SK-N-SH (cell line): ENCODE measurements at regions not wholly inside any gene's neighbourhood (a gene's known extent, or its start where the extent isn't known, plus 50 kb on each side); places are given as distances from the start of the nearest gene placed in this dataset.

Source experiments
- CTCF ChIA-PET: fragments of 300-600, 350-600 bp; formaldehyde crosslinking; extraction: SDS; loops from one replicate; lab custom pipeline; 2021; lab: Yijun Ruan, JAX
- POLR2A ChIA-PET: fragments of 350-600 bp; sonication (Branson Sonifier 250); formaldehyde crosslinking; extraction: SDS; loops from one replicate; lab custom pipeline; 2020; ENCODE audit warnings: antibody characterized with exemption, inconsistent platforms; lab: Yijun Ruan, JAX
- DNase-seq: peaks from one replicate; pipeline ENCODE4 v3.0.0; 2012
- H2AFZ ChIP-seq: fragments of 200-600 bp; sonication (generic); 2 replicates; pipeline ENCODE4 v1.8.1; 2016; ENCODE audit warnings: antibody characterized with exemption, mild to moderate bottlenecking, low read depth
- H3F3A ChIP-seq: fragments of 200-600 bp; sonication (generic); replicated peaks from 2 replicates; pipeline ENCODE3; 2016; ENCODE audit warnings: antibody characterized with exemption, mild to moderate bottlenecking; ENCODE audit not compliant: insufficient read depth
- H3K27ac ChIP-seq, 2 experiments: fragments of 200-500 bp in 1 of 2; fragments of 200-600 bp in 1 of 2; sonication (Bioruptor generic) in 1 of 2; sonication (generic), shearing (Covaris generic) in 1 of 2; 2 replicates each; pipeline versions ENCODE4 v1.5.1 to v1.6.1; 2014 to 2016; ENCODE audit warnings: low read depth in 2 of 2, inconsistent platforms in 1 of 2, low read length in 1 of 2, mild to moderate bottlenecking in 1 of 2, mixed read lengths in 1 of 2
- H3K27me3 ChIP-seq: fragments of 200-600 bp; sonication (generic), shearing (Covaris generic); 2 replicates; pipeline ENCODE4 v1.6.1; 2016; ENCODE audit warnings: mixed run types; ENCODE audit not compliant: insufficient read depth
- H3K36me3 ChIP-seq, 2 experiments: fragments of 200-500 bp in 1 of 2; fragments of 200-600 bp in 1 of 2; sonication (Bioruptor generic) in 1 of 2; sonication (generic) in 1 of 2; replicated peaks in 1 of 2; 2 replicates each; pipeline versions ENCODE3 to v1.5.1; 2014 to 2016; ENCODE audit warnings: low read length in 1 of 2, mild to moderate bottlenecking in 1 of 2; ENCODE audit not compliant: insufficient read depth in 2 of 2, control insufficient read depth in 1 of 2
- H3K4me1 ChIP-seq, 2 experiments: fragments of 200-500 bp in 1 of 2; fragments of 200-600 bp in 1 of 2; sonication (Bioruptor generic) in 1 of 2; sonication (generic), shearing (Covaris generic) in 1 of 2; 2 replicates each; pipeline versions ENCODE4 v1.5.1 to v1.6.1; 2014 to 2016; ENCODE audit warnings: low read depth in 1 of 2, low read length in 1 of 2, mixed run types in 1 of 2; ENCODE audit not compliant: insufficient read depth in 2 of 2, control insufficient read depth in 1 of 2
- H3K4me2 ChIP-seq: fragments of 200-600 bp; sonication (generic), shearing (Covaris generic); 2 replicates; pipeline ENCODE4 v1.6.1; 2017; ENCODE audit warnings: mixed run types
- H3K4me3 ChIP-seq, 2 experiments: fragments of 200-500 bp in 1 of 2; fragments of 200-600 bp in 1 of 2; sonication (Bioruptor generic) in 1 of 2; sonication (generic), shearing (Covaris generic) in 1 of 2; 2 replicates each; pipeline versions ENCODE4 v1.5.1 to v1.8.1; 2014 to 2016; ENCODE audit warnings: low read depth in 2 of 2, inconsistent platforms in 1 of 2, low read length in 1 of 2, mild to moderate bottlenecking in 1 of 2, mixed read lengths in 1 of 2, moderate library complexity in 1 of 2
- H3K79me2 ChIP-seq: fragments of 200-600 bp; sonication (generic); 2 replicates; pipeline ENCODE4 v1.8.1; 2017; ENCODE audit warnings: mild to moderate bottlenecking; ENCODE audit not compliant: insufficient read depth
- H3K9ac ChIP-seq: fragments of 200-600 bp; sonication (generic); 2 replicates; pipeline ENCODE4 v1.6.1; 2017; ENCODE audit warnings: mixed run types
- H3K9me2 ChIP-seq: fragments of 200-600 bp; sonication (generic); 2 replicates; pipeline ENCODE4 v1.6.1; 2017; ENCODE audit warnings: mixed run types
- H3K9me3 ChIP-seq: fragments of 200-600 bp; sonication (generic); 2 replicates; pipeline ENCODE4 v1.6.1; 2017; ENCODE audit warnings: mixed run types, mild to moderate bottlenecking, moderate library complexity
- H4K20me1 ChIP-seq: fragments of 200-600 bp; sonication (generic); 2 replicates; pipeline ENCODE4 v1.6.1; 2017; ENCODE audit warnings: mild to moderate bottlenecking, mixed run types; ENCODE audit not compliant: insufficient read depth
- EP300 ChIP-seq, 2 experiments: IDR thresholded peaks; 2 replicates each; pipeline versions ENCODE4 v1.4.0 to v1.6.1; 2012; ENCODE audit warnings: borderline replicate concordance in 1 of 2, low read depth in 1 of 2, low read length in 1 of 2
- EZH2phosphoT487 ChIP-seq: fragments of 200-600 bp; sonication (generic); IDR thresholded peaks from 2 replicates; pipeline ENCODE4 v1.6.1; 2017; ENCODE audit warnings: low read depth, mixed run types, mild to moderate bottlenecking, antibody characterized with exemption, moderate library complexity, borderline replicate concordance
- FOXM1 ChIP-seq: IDR thresholded peaks from 2 replicates; pipeline ENCODE4 v1.4.0; 2012; ENCODE audit warnings: low read depth, mild to moderate bottlenecking
- MAX ChIP-seq: IDR thresholded peaks from 2 replicates; pipeline ENCODE4 v1.4.0; 2012; ENCODE audit warnings: low read depth
- MXI1 ChIP-seq: IDR thresholded peaks from 2 replicates; pipeline ENCODE4 v1.6.1; 2012; ENCODE audit warnings: mild to moderate bottlenecking, low read depth, low read length, improper control_type of control experiment
- NFIC ChIP-seq: IDR thresholded peaks from 2 replicates; pipeline ENCODE4 v1.4.0; 2012; ENCODE audit warnings: borderline replicate concordance
- NRF1 ChIP-seq: IDR thresholded peaks from 2 replicates; pipeline ENCODE4 v1.6.1; 2012; ENCODE audit warnings: low read depth, mild to moderate bottlenecking, low read length
- RCOR1 ChIP-seq: fragments of 150-350 bp; IDR thresholded peaks from 2 replicates; pipeline ENCODE4 v1.6.1; 2017; ENCODE audit warnings: antibody characterized with exemption, low read length
- REST ChIP-seq: IDR thresholded peaks from 2 replicates; pipeline ENCODE4 v1.6.1; 2012; ENCODE audit warnings: mild to moderate bottlenecking, low read depth, low read length, moderate library complexity
- RFX5 ChIP-seq: IDR thresholded peaks from 2 replicates; pipeline ENCODE4 v1.6.1; 2012; ENCODE audit warnings: mild to moderate bottlenecking, improper control_type of control experiment, low read length
- TCF12 ChIP-seq: IDR thresholded peaks from 2 replicates; pipeline ENCODE4 v1.4.0; 2012
- TEAD4 ChIP-seq: IDR thresholded peaks from 2 replicates; pipeline ENCODE4 v1.4.0; 2012; ENCODE audit warnings: mild to moderate bottlenecking, borderline replicate concordance; ENCODE audit not compliant: insufficient read depth
- USF1 ChIP-seq: IDR thresholded peaks from 2 replicates; pipeline ENCODE4 v1.4.0; 2012; ENCODE audit warnings: low read depth, borderline replicate concordance
- USF2 ChIP-seq: fragments of 150-350 bp; IDR thresholded peaks from 2 replicates; pipeline ENCODE4 v1.6.1; 2017; ENCODE audit warnings: antibody characterized with exemption, low read length, low read depth, borderline replicate concordance
- YY1 ChIP-seq: IDR thresholded peaks from 2 replicates; pipeline ENCODE4 v1.4.0; 2012; ENCODE audit warnings: low read depth, mild to moderate bottlenecking
- ZBTB33 ChIP-seq: IDR thresholded peaks from 2 replicates; pipeline ENCODE4 v1.4.0; 2012; ENCODE audit warnings: low read depth, borderline replicate concordance
- WGBS: methylation state at CpG from one replicate; pipeline ENCODE4 v1.1.6; 2017; ENCODE audit warnings: low lambda C conversion rate; 5-methylcytosine and 5-hydroxymethylcytosine counted together

GRCh38 chr5:111997711-111998110, 240.7 kb upstream of the NREP start (continued):
- TF ChIP-seq USF2 (no peak), NFIC (peak; percentile 93)

- 83% methylated on average over 5 of the region's 5 CpGs for WGBS
- ChIA-PET POLR2A (no interaction called here), CTCF (no interaction called here)
- no peak for DNase-seq
- H3K4me1 ChIP-seq: peaks cover 0 to 17% of the 10 kb centered on the region in 2 experiments
- H3K4me3 ChIP-seq: no peak overlapping the region
- no peaks in the 10 kb centered on the region for H3K36me3 ChIP-seq
- no peaks in the 10 kb centered on the region for H3K9me2 ChIP-seq
- peak overlapping the region; percentile 4; the same call in 1 of the 2 replicates for H3K9ac ChIP-seq
- H3K27ac ChIP-seq: peak overlapping the region; percentile 53 to 90; a peak in 3 of 4 replicates
- TF ChIP-seq NRF1 (no peak), TCF12 (no peak), ZBTB33 (no peak), RCOR1 (no peak), FOXM1 (no peak), USF1 (no peak), EZH2phosphoT487 (no peak), NFIC (no peak), MAX (no peak), RFX5 (no peak), YY1 (no peak), USF2 (no peak), TEAD4 (no peak), REST (no peak), MXI1 (no peak), EP300 (IDR thresholded peaks at IDR 0.05; ENCODE audit: borderline replicate concordance in 1 of 2, low read depth in 1 of 2, low read length in 1 of 2) (no peak)
- H3K4me2 ChIP-seq: peak overlapping the region; percentile 3; the same call in 1 of the 2 replicates
- H3F3A ChIP-seq: peaks cover 15% of the 10 kb centered on the region
- no peaks in the 10 kb centered on the region for H4K20me1 ChIP-seq
- H3K79me2 ChIP-seq: no peaks in the 10 kb centered on the region
- H3K9me3 ChIP-seq: no peaks in the 10 kb centered on the region
- H2AFZ ChIP-seq: peak overlapping the region; percentile 26; the same call in 1 of the 2 replicates
- no peaks in the 10 kb centered on the region for H3K27me3 ChIP-seq
Measured at GRCh38 chr5:111997308-111997707, 240.3 kb upstream of the NREP start.
